ENCODE measurements at regions not wholly inside any gene's neighbourhood (a gene's known extent, or its start where the extent isn't known, plus 50 kb on each side); places are given as distances from the start of the nearest gene placed in this dataset.

DNA sequence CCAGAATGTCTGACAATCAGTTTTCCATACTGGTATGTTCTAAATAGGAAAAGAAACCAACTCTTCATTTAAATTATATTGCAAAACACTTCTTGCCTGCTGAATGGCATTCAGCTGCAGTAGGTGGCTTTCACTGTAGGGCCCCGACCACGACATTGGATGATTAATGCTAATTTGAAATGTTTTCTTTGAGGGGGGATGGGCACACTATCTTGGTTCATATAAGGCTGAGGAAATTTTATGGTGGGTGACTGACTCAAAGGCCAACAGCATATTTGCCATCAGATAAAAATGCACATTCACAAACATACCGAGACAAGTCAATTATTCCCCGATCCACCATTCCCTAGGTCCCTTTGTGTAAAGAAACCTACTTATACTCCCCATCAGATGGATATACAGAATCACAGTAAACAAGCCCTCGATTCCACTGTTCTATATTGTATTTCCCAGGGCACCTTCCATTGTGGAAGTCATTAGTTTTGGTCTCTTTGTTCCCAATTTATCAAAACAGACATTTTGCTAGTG, 464.2 kb upstream of the DAB1 start:
- TF ChIP-seq, protein P1, sequence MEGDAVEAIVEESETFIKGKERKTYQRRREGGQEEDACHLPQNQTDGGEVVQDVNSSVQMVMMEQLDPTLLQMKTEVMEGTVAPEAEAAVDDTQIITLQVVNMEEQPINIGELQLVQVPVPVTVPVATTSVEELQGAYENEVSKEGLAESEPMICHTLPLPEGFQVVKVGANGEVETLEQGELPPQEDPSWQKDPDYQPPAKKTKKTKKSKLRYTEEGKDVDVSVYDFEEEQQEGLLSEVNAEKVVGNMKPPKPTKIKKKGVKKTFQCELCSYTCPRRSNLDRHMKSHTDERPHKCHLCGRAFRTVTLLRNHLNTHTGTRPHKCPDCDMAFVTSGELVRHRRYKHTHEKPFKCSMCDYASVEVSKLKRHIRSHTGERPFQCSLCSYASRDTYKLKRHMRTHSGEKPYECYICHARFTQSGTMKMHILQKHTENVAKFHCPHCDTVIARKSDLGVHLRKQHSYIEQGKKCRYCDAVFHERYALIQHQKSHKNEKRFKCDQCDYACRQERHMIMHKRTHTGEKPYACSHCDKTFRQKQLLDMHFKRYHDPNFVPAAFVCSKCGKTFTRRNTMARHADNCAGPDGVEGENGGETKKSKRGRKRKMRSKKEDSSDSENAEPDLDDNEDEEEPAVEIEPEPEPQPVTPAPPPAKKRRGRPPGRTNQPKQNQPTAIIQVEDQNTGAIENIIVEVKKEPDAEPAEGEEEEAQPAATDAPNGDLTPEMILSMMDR (IDR thresholded peaks at IDR 0.05; ENCODE audit: insufficient read depth, low read length, poor library complexity, severe bottlenecking) = no peak
- no peak for TF ChIP-seq EZH2phosphoT487 (conservative IDR thresholded peaks at IDR 0.05; ENCODE audit: low read length)
